H1 (cell line): ENCODE measurements at regions not wholly inside any gene's neighbourhood (a gene's known extent, or its start where the extent isn't known, plus 50 kb on each side); places are given as distances from the start of the nearest gene placed in this dataset.
A peak's percentile ranks its signal among the peaks of the same experiment; 100 is the strongest.

ENCODE experiments used
- CTCF ChIA-PET: fragments of 300-600 bp; sonication (Branson Sonifier 250); formaldehyde crosslinking; loops from one replicate; lab custom pipeline; 2021; ENCODE audit not compliant: partially characterized antibody; lab: Charles Lee
- POLR2A ChIA-PET: fragments of 300-600 bp; sonication (Branson Sonifier 250); formaldehyde crosslinking; loops from one replicate; lab custom pipeline; 2021; ENCODE audit warnings: inconsistent platforms; ENCODE audit not compliant: partially characterized antibody; lab: Charles Lee
- DNase-seq, 2 experiments: peaks; one replicate each; pipeline versions ENCODE4 v3.0.0 to v3.0.0-alpha.2; 2010 to 2022; ENCODE audit warnings: low spot score in 2 of 2, low read depth in 1 of 2, mixed read lengths in 1 of 2
- FAIRE-seq: peaks from 2 replicates; lab custom pipeline; 2011; peaks lifted over from hg19 to GRCh38; lab: Jason Lieb, UNC
- H2AFZ ChIP-seq: 2 replicates; pipeline ENCODE4 v1.8.1; 2012; ENCODE audit warnings: low read length, inconsistent platforms
- H2AK5ac ChIP-seq: 2 replicates; pipeline ENCODE4 v1.6.1; 2013; ENCODE audit warnings: low read depth, low read length
- H2BK120ac ChIP-seq: replicated peaks from 2 replicates; pipeline ENCODE3; 2013; ENCODE audit warnings: low read depth, low read length, inconsistent platforms
- H2BK12ac ChIP-seq: 2 replicates; pipeline ENCODE4 v1.6.1; 2013; ENCODE audit warnings: low read depth, low read length
- H2BK15ac ChIP-seq: 2 replicates; pipeline ENCODE4 v1.6.1; 2013; ENCODE audit warnings: low read length
- H2BK20ac ChIP-seq: 2 replicates; pipeline ENCODE4 v1.6.1; 2013; ENCODE audit warnings: low read length
- H2BK5ac ChIP-seq: 2 replicates; pipeline ENCODE4 v1.6.1; 2013; ENCODE audit warnings: low read depth, low read length
- H3K14ac ChIP-seq: 2 replicates; pipeline ENCODE4 v1.6.1; 2013; ENCODE audit warnings: inconsistent platforms; ENCODE audit not compliant: insufficient read length
- H3K18ac ChIP-seq: 2 replicates; pipeline ENCODE4 v1.6.1; 2013; ENCODE audit warnings: low read length; ENCODE audit errors: extremely low read depth
- H3K23ac ChIP-seq: 2 replicates; pipeline ENCODE4 v1.6.1; 2013; ENCODE audit warnings: inconsistent platforms; ENCODE audit not compliant: insufficient read length
- H3K23me2 ChIP-seq: 2 replicates; pipeline ENCODE4 v1.6.1; 2013; ENCODE audit warnings: low read depth, low read length
- H3K27ac ChIP-seq: 2 replicates; pipeline ENCODE4 v1.6.1; 2011; ENCODE audit warnings: low read depth, low read length, inconsistent platforms
- H3K27me3 ChIP-seq, 4 experiments: replicated peaks in 1 of 4; 1 replicate in 1 of 4; 2 replicates in 3 of 4; pipeline versions ENCODE4 v1.6.1 to v1.8.1; 2011 to 2013; ENCODE audit warnings: low read length in 3 of 4, mild to moderate bottlenecking in 3 of 4, inconsistent platforms in 2 of 4, mixed read lengths in 2 of 4, moderate library complexity in 1 of 4; ENCODE audit not compliant: control insufficient read depth in 3 of 4, insufficient read depth in 3 of 4; ENCODE audit errors: extremely low read depth in 1 of 4
- H3K36me3 ChIP-seq, 4 experiments: 2 replicates each; pipeline versions ENCODE4 v1.6.1 to v1.8.1; 2011 to 2013; ENCODE audit warnings: mild to moderate bottlenecking in 4 of 4, low read length in 3 of 4, moderate library complexity in 2 of 4, control low read depth in 1 of 4, inconsistent platforms in 1 of 4; ENCODE audit not compliant: insufficient read depth in 4 of 4, control insufficient read depth in 2 of 4
- H3K4ac ChIP-seq: replicated peaks from 2 replicates; pipeline ENCODE3; 2013; ENCODE audit warnings: low read length, low read depth, mixed read lengths, inconsistent platforms; ENCODE audit not compliant: insufficient read length
- H3K4me1 ChIP-seq, 4 experiments: replicated peaks in 1 of 4; 1 replicate in 1 of 4; 2 replicates in 3 of 4; pipeline versions ENCODE4 v1.6.1 to v1.8.1; 2011 to 2013; ENCODE audit warnings: low read length in 3 of 4, inconsistent platforms in 2 of 4, mixed read lengths in 1 of 4; ENCODE audit not compliant: insufficient read depth in 4 of 4, control insufficient read depth in 3 of 4
- H3K4me2 ChIP-seq, 2 experiments: 2 replicates each; pipeline versions ENCODE4 v1.6.1 to v1.8.1; 2011 to 2013; ENCODE audit warnings: low read depth in 2 of 2, low read length in 2 of 2, control low read depth in 1 of 2, inconsistent platforms in 1 of 2, mild to moderate bottlenecking in 1 of 2; ENCODE audit not compliant: insufficient read depth in 1 of 2
- H3K4me3 ChIP-seq, 4 experiments: fragments of 200-600, 300-600 bp in 1 of 4; sonication (generic), shearing (Covaris generic), sonication (Bioruptor Twin) in 1 of 4; 2 replicates each; pipeline versions ENCODE4 v1.5.1 to v1.8.1; 2011 to 2016; ENCODE audit warnings: low read length in 4 of 4, low read depth in 3 of 4, control low read depth in 2 of 4, inconsistent platforms in 2 of 4, mild to moderate bottlenecking in 2 of 4, mixed read lengths in 1 of 4, moderate library complexity in 1 of 4; ENCODE audit not compliant: insufficient read depth in 2 of 4; ENCODE audit errors: extremely low read depth in 1 of 4
- H3K56ac ChIP-seq: replicated peaks from 2 replicates; pipeline ENCODE3; 2013; ENCODE audit warnings: low read depth, mild to moderate bottlenecking, mixed read lengths, low read length, inconsistent platforms; ENCODE audit not compliant: insufficient read length
- H3K79me1 ChIP-seq: 2 replicates; pipeline ENCODE4 v1.6.1; 2013; ENCODE audit warnings: low read depth, low read length, control low read depth
- H3K79me2 ChIP-seq, 2 experiments: 2 replicates each; pipeline versions ENCODE4 v1.6.1 to v1.8.1; 2012 to 2013; ENCODE audit warnings: low read length in 2 of 2, mild to moderate bottlenecking in 2 of 2, inconsistent platforms in 1 of 2; ENCODE audit not compliant: insufficient read depth in 2 of 2, control insufficient read depth in 1 of 2
- H3K9ac ChIP-seq, 4 experiments: replicated peaks in 1 of 4; 1 replicate in 1 of 4; 2 replicates in 3 of 4; pipeline versions ENCODE4 v1.6.1 to v1.8.1; 2011 to 2013; ENCODE audit warnings: low read depth in 3 of 4, low read length in 3 of 4, control low read depth in 2 of 4, mild to moderate bottlenecking in 2 of 4, moderate library complexity in 2 of 4, inconsistent platforms in 1 of 4; ENCODE audit errors: extremely low read depth in 1 of 4
- H3K9me3 ChIP-seq, 2 experiments: 2 replicates each; pipeline versions ENCODE4 v1.6.1 to v1.8.1; 2012 to 2013; ENCODE audit warnings: mild to moderate bottlenecking in 2 of 2, moderate library complexity in 2 of 2, control low read depth in 1 of 2, inconsistent platforms in 1 of 2, low read depth in 1 of 2, low read length in 1 of 2, mixed read lengths in 1 of 2; ENCODE audit not compliant: insufficient read depth in 2 of 2
- H4K20me1 ChIP-seq, 2 experiments: replicated peaks in 1 of 2; 2 replicates each; pipeline versions ENCODE3 to v1.8.1; 2011 to 2013; ENCODE audit warnings: inconsistent platforms in 2 of 2, low read length in 2 of 2, mild to moderate bottlenecking in 1 of 2; ENCODE audit not compliant: insufficient read depth in 2 of 2, control insufficient read depth in 1 of 2
- H4K5ac ChIP-seq: 2 replicates; pipeline ENCODE4 v1.6.1; 2013; ENCODE audit warnings: low read length, low read depth, mixed read lengths, inconsistent platforms; ENCODE audit not compliant: insufficient read length
- H4K8ac ChIP-seq: 2 replicates; pipeline ENCODE4 v1.8.0; 2013; ENCODE audit warnings: mild to moderate bottlenecking, moderate library complexity, low read length, inconsistent platforms; ENCODE audit not compliant: insufficient read depth; ENCODE audit errors: extremely low read depth
- H4K91ac ChIP-seq: replicated peaks from 2 replicates; pipeline ENCODE3; 2013; ENCODE audit warnings: low read length, mixed read lengths, inconsistent platforms; ENCODE audit not compliant: insufficient read length
- WGBS, 2 experiments: shearing (Covaris generic) in 1 of 2; methylation state at CpG; one replicate each; pipeline versions ENCODE4 v1.1.6 to v1.1.7; 2013 to 2015; ENCODE audit warnings: low lambda C conversion rate in 2 of 2, mixed read lengths in 2 of 2, inconsistent platforms in 1 of 2, low coverage in 1 of 2, missing lambda C conversion rate in 1 of 2; ENCODE audit not compliant: insufficient replicate concordance in 2 of 2, insufficient coverage in 1 of 2, insufficient read length in 1 of 2; ENCODE audit errors: extremely low coverage in 1 of 2, missing lambda C conversion rate in 1 of 2; 5-methylcytosine and 5-hydroxymethylcytosine counted together

DNA sequence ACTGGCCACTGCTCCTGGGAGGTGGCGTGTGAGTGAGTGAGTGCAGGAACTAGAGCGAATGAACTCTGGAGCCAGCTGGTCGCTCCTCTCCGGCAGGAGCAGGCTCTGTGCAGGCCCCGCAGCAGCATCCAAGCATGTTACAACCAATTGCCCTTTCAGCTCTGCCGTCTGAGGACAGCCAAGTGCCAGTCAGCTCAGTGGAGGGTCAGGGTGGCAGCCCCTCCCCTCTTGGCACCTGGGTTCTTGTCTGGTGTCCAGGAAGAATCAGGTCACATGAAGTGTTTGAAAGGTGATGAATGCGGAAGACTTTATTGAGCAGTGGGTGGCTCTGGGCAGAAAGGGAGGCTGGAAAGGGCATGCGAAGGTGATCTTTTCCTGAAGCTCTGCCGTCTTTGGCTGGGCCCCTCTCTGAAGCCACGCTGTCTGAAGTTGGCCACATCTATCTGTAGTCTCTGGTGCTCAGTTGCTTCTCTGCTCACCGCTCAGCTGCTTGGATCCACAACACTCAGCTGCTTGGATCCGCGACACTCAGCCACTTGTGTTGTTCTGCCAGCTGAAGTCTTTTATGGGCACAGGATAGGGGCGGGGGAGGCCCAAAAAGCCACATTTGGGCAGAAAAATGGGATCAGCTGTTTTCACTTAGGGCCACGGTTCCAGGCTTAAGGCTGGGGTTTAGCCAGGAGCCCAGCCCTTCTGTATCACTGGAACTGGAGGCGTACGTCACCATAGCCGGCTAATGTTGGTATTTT lies 139.8 kb downstream of the ADSS2 start:
- Histone ChIP-seq H3K27ac (no peak overlapping the region), H3K36me3 (no peaks in the 10 kb centered on the region), H2BK12ac (no peak overlapping the region), H3K23ac (no peak overlapping the region), H3K79me1 (no peaks in the 10 kb centered on the region), H3K27me3 (no peaks in the 10 kb centered on the region), H3K9ac (no peak overlapping the region), H2AK5ac (no peak overlapping the region), H3K9me3 (peaks cover 7 to 10% of the 10 kb centered on the region in 2 experiments; a peak in 2 of 4 replicates), H2BK20ac (0 out of 2 replicates have a peak overlapping the region, but pooled peaks have one; percentile 32), H3K4me1 (no peaks in the 10 kb centered on the region), H3K56ac (no peak overlapping the region), H3K23me2 (no peaks in the 10 kb centered on the region; the same call in 1 of the 2 replicates), H4K20me1 (no peaks in the 10 kb centered on the region), H2BK15ac (peak overlapping the region; percentile 61; the same call in 1 of the 2 replicates), H4K5ac (no peak overlapping the region), H3K4me2 (no peak overlapping the region), H4K8ac (peak overlapping the region; percentile 37; the same call in 1 of the 2 replicates), H2AFZ (peak overlapping the region; percentile 24), H2BK5ac (no peak overlapping the region), H3K4me3 (no peak overlapping the region), H2BK120ac (no peak overlapping the region), H3K14ac (no peak overlapping the region), H3K4ac (no peak overlapping the region), H4K91ac (no peak overlapping the region), H3K79me2 (no peaks in the 10 kb centered on the region), H3K18ac (peak overlapping the region; percentile 48)
- ChIA-PET POLR2A (interaction anchor here (0.7 to 1.5 kb wide), 3 partner anchors 10 to 85 kb away, joined by 3 to 4 read pairs (median 3); no protein-coding TSS in a partner anchor), CTCF (interaction anchor here (0.6 to 1.8 kb wide), 6 partner anchors 9 to 346 kb away, joined by 3 to 7 read pairs (median 4); no protein-coding TSS in a partner anchor)
- WGBS, 2 experiments = 88% methylated on average over 18 of the region's 18 CpGs; no CpG with 5 or more reads in 1 of the 2 experiments
- DNase-seq (no peak), FAIRE-seq (no peak)
